ENCODE measurements at regions not wholly inside any gene's neighbourhood (a gene's known extent, or its start where the extent isn't known, plus 50 kb on each side); places are given as distances from the start of the nearest gene placed in this dataset.

GRCh38 chr18:28651298-28651697, 474.4 kb upstream of the CDH2 start:
- H3K9me3 Mint-ChIP-seq = peaks cover 20% of the 10 kb centered on the region
- no peak overlapping the region for H3K4me3 Mint-ChIP-seq
- no peaks in the 10 kb centered on the region for H3K36me3 Mint-ChIP-seq (ENCODE audit: low read depth)
- no peaks in the 10 kb centered on the region for H3K27me3 Mint-ChIP-seq
- DNase-seq = no peak
- H3K4me1 Mint-ChIP-seq (ENCODE audit: low read depth) = no peaks in the 10 kb centered on the region
- no peak overlapping the region for H3K27ac Mint-ChIP-seq

- no peaks in the 10 kb centered on the region for H3K4me1 Mint-ChIP-seq (ENCODE audit: low read depth)
- no peaks in the 10 kb centered on the region for H3K36me3 Mint-ChIP-seq (ENCODE audit: low read depth)
- H3K4me3 Mint-ChIP-seq = no peak overlapping the region
- H3K27ac Mint-ChIP-seq = no peak overlapping the region
- peaks cover 20% of the 10 kb centered on the region for H3K9me3 Mint-ChIP-seq
- no peaks in the 10 kb centered on the region for H3K27me3 Mint-ChIP-seq
- no peak for DNase-seq
Observed at GRCh38 chr18:28650860-28651259, 473.9 kb upstream of the CDH2 start.

GRCh38 chr18:28647961-28648360, 471.0 kb upstream of the CDH2 start:
- DNase-seq = no peak
- H3K4me3 Mint-ChIP-seq = no peak overlapping the region
- no peaks in the 10 kb centered on the region for H3K27me3 Mint-ChIP-seq
- peaks cover 25% of the 10 kb centered on the region for H3K9me3 Mint-ChIP-seq
- H3K27ac Mint-ChIP-seq = no peak overlapping the region
- H3K36me3 Mint-ChIP-seq (ENCODE audit: low read depth) = no peaks in the 10 kb centered on the region
- H3K4me1 Mint-ChIP-seq (ENCODE audit: low read depth) = no peaks in the 10 kb centered on the region

- Mint-ChIP-seq H3K27ac (no peak overlapping the region), H3K9me3 (peaks cover 14% of the 10 kb centered on the region)
Observed at GRCh38 chr18:28637897-28638296, 461.0 kb upstream of the CDH2 start.

GRCh38 chr18:28635530-28635929, 458.6 kb upstream of the CDH2 start:
- no peak for DNase-seq
- Mint-ChIP-seq H3K36me3 (ENCODE audit: low read depth) (no peaks in the 10 kb centered on the region), H3K4me3 (no peak overlapping the region), H3K4me1 (ENCODE audit: low read depth) (no peaks in the 10 kb centered on the region), H3K27me3 (no peaks in the 10 kb centered on the region), H3K27ac (no peak overlapping the region), H3K9me3 (peaks cover 14% of the 10 kb centered on the region)

More at GRCh38 chr18:28637897-28638296, 461.0 kb upstream of the CDH2 start:
- no peak overlapping the region for H3K4me3 Mint-ChIP-seq
- no peaks in the 10 kb centered on the region for H3K27me3 Mint-ChIP-seq
- no peak for DNase-seq
- no peaks in the 10 kb centered on the region for H3K36me3 Mint-ChIP-seq (ENCODE audit: low read depth)
- H3K4me1 Mint-ChIP-seq (ENCODE audit: low read depth) = no peaks in the 10 kb centered on the region

- no peaks in the 10 kb centered on the region for H3K36me3 Mint-ChIP-seq (ENCODE audit: low read depth)
- peaks cover 10% of the 10 kb centered on the region for H3K9me3 Mint-ChIP-seq
- no peak for DNase-seq
- no peak overlapping the region for H3K27ac Mint-ChIP-seq
- H3K27me3 Mint-ChIP-seq = no peaks in the 10 kb centered on the region
- H3K4me3 Mint-ChIP-seq = no peak overlapping the region
- H3K4me1 Mint-ChIP-seq (ENCODE audit: low read depth) = no peaks in the 10 kb centered on the region
Observed at GRCh38 chr18:28626756-28627155, 449.8 kb upstream of the CDH2 start.

- Mint-ChIP-seq H3K9me3 (peaks cover 8% of the 10 kb centered on the region), H3K4me1 (ENCODE audit: low read depth) (no peaks in the 10 kb centered on the region), H3K27ac (no peak overlapping the region), H3K36me3 (ENCODE audit: low read depth) (no peaks in the 10 kb centered on the region), H3K27me3 (no peaks in the 10 kb centered on the region), H3K4me3 (no peak overlapping the region)
- no peak for DNase-seq
Observed at GRCh38 chr18:28607991-28608390, 431.1 kb upstream of the CDH2 start.

GRCh38 chr18:28606686-28607085, 429.8 kb upstream of the CDH2 start:
- no peak for DNase-seq
- Mint-ChIP-seq H3K4me3 (no peak overlapping the region), H3K9me3 (peaks cover 8% of the 10 kb centered on the region), H3K27me3 (no peaks in the 10 kb centered on the region), H3K27ac (no peak overlapping the region), H3K36me3 (ENCODE audit: low read depth) (no peaks in the 10 kb centered on the region), H3K4me1 (ENCODE audit: low read depth) (no peaks in the 10 kb centered on the region)

GRCh38 chr18:28602391-28602790, 425.5 kb upstream of the CDH2 start:
- Mint-ChIP-seq H3K9me3 (peaks cover 5% of the 10 kb centered on the region), H3K4me3 (no peak overlapping the region)

GRCh38 chr18:28594034-28594433, 417.1 kb upstream of the CDH2 start:
- Mint-ChIP-seq H3K36me3 (ENCODE audit: low read depth) (no peaks in the 10 kb centered on the region), H3K9me3 (peaks cover 12% of the 10 kb centered on the region), H3K27me3 (no peaks in the 10 kb centered on the region), H3K4me1 (ENCODE audit: low read depth) (no peaks in the 10 kb centered on the region), H3K4me3 (no peak overlapping the region), H3K27ac (no peak overlapping the region)
- no peak for DNase-seq

More at GRCh38 chr18:28602391-28602790, 425.5 kb upstream of the CDH2 start:
- no peaks in the 10 kb centered on the region for H3K27me3 Mint-ChIP-seq
- H3K4me1 Mint-ChIP-seq (ENCODE audit: low read depth) = no peaks in the 10 kb centered on the region
- no peak overlapping the region for H3K27ac Mint-ChIP-seq
- DNase-seq = no peak
- H3K36me3 Mint-ChIP-seq (ENCODE audit: low read depth) = no peaks in the 10 kb centered on the region

GRCh38 chr18:28588884-28589549, 412.1 kb upstream of the CDH2 start:
- Mint-ChIP-seq H3K36me3 (ENCODE audit: low read depth) (no peaks in the 10 kb centered on the region), H3K4me1 (ENCODE audit: low read depth) (no peaks in the 10 kb centered on the region), H3K4me3 (no peak overlapping the region), H3K27ac (no peak overlapping the region), H3K9me3 (peaks cover 10% of the 10 kb centered on the region), H3K27me3 (no peaks in the 10 kb centered on the region)
- no peak for DNase-seq

- peaks cover 5% of the 10 kb centered on the region for H3K9me3 Mint-ChIP-seq
- no peak overlapping the region for H3K27ac Mint-ChIP-seq
- no peak for DNase-seq
- no peaks in the 10 kb centered on the region for H3K4me1 Mint-ChIP-seq (ENCODE audit: low read depth)
- no peaks in the 10 kb centered on the region for H3K27me3 Mint-ChIP-seq
- H3K36me3 Mint-ChIP-seq (ENCODE audit: low read depth) = no peaks in the 10 kb centered on the region
- no peak overlapping the region for H3K4me3 Mint-ChIP-seq
Observed at GRCh38 chr18:28584731-28585130, 407.8 kb upstream of the CDH2 start.

- H3K9me3 Mint-ChIP-seq = peaks cover 5% of the 10 kb centered on the region
- H3K27ac Mint-ChIP-seq = no peak overlapping the region
- DNase-seq = no peak
- no peaks in the 10 kb centered on the region for H3K36me3 Mint-ChIP-seq (ENCODE audit: low read depth)
- no peaks in the 10 kb centered on the region for H3K4me1 Mint-ChIP-seq (ENCODE audit: low read depth)
- H3K27me3 Mint-ChIP-seq = no peaks in the 10 kb centered on the region
- no peak overlapping the region for H3K4me3 Mint-ChIP-seq
Observed at GRCh38 chr18:28582724-28583123, 405.8 kb upstream of the CDH2 start.

- Mint-ChIP-seq H3K9me3 (peaks cover 8% of the 10 kb centered on the region), H3K36me3 (ENCODE audit: low read depth) (no peaks in the 10 kb centered on the region), H3K4me1 (ENCODE audit: low read depth) (no peaks in the 10 kb centered on the region), H3K27me3 (no peaks in the 10 kb centered on the region), H3K27ac (no peak overlapping the region), H3K4me3 (no peak overlapping the region)
- no peak for DNase-seq
Observed at GRCh38 chr18:28581521-28582071, 404.7 kb upstream of the CDH2 start.

- Mint-ChIP-seq H3K27ac (no peak overlapping the region), H3K9me3 (peaks cover 12% of the 10 kb centered on the region), H3K4me1 (ENCODE audit: low read depth) (no peaks in the 10 kb centered on the region), H3K4me3 (no peak overlapping the region), H3K36me3 (ENCODE audit: low read depth) (no peaks in the 10 kb centered on the region), H3K27me3 (no peaks in the 10 kb centered on the region)
- no peak for DNase-seq
Observed at GRCh38 chr18:28576941-28577340, 400.0 kb upstream of the CDH2 start.
